ENCODE measurements at regions not wholly inside any gene's neighbourhood (a gene's known extent, or its start where the extent isn't known, plus 50 kb on each side); places are given as distances from the start of the nearest gene placed in this dataset.

- TF ChIP-seq POLR2AphosphoS5 (IDR thresholded peaks at IDR 0.05; ENCODE audit: borderline replicate concordance, low read depth, low read length) (no peak), EZH2 (IDR thresholded peaks at IDR 0.05) (no peak)
Observed at GRCh38 chr5:166957782-166958181, 1333.7 kb upstream of the WWC1 start.
